Upper lobe of left lung (tissue), 6 donors: ENCODE measurements at regions not wholly inside any gene's neighbourhood (a gene's known extent, or its start where the extent isn't known, plus 50 kb on each side); places are given as distances from the start of the nearest gene placed in this dataset.
A peak's percentile ranks its signal among the peaks of the same experiment; 100 is the strongest.

ENCODE experiments used
- ATAC-seq, 2 donors: fragments of 200-7000 bp; cut with Tn5 transposase; one replicate each; pipeline ENCODE4 v1.9.1; 2022; ENCODE audit warnings: mild to moderate bottlenecking in 2 of 2, moderate library complexity in 2 of 2; ENCODE audit not compliant: low FRiP score in 2 of 2
- DNase-seq, 2 donors: peaks; one replicate each; pipeline ENCODE4 v3.0.0-alpha.2; 2019 to 2020
- H3K27ac ChIP-seq, 4 donors: fragments of 200-600 bp; sonication (generic); one replicate each; pipeline ENCODE4 v1.5.1; 2016 to 2019
- H3K27me3 ChIP-seq, 4 donors: fragments of 200-600 bp; sonication (generic); one replicate each; pipeline ENCODE4 v1.5.1; 2017 to 2019
- H3K36me3 ChIP-seq, 4 donors: fragments of 200-600 bp; sonication (generic); one replicate each; pipeline ENCODE4 v1.5.1; 2016 to 2019
- H3K4me1 ChIP-seq, 4 donors: fragments of 200-600 bp; sonication (generic); one replicate each; pipeline ENCODE4 v1.5.1; 2018 to 2019
- H3K4me3 ChIP-seq, 4 donors: fragments of 200-600 bp; sonication (generic); one replicate each; pipeline ENCODE4 v1.5.1; 2017 to 2019; ENCODE audit warnings: mild to moderate bottlenecking in 2 of 4, moderate library complexity in 1 of 4
- H3K9me3 ChIP-seq, 4 donors: fragments of 200-600 bp; sonication (generic); one replicate each; pipeline ENCODE4 v1.5.1; 2018 to 2019
- CTCF ChIP-seq, 6 experiments: fragments of 450-650 bp in 4 of 6; fragments of 200-600 bp in 2 of 6; sonication (generic) in 2 of 6; IDR thresholded peaks; one replicate each; pipeline ENCODE4 v1.5.1; 2016 to 2019; ENCODE audit warnings: antibody characterized with exemption in 6 of 6
- EP300 ChIP-seq, 4 donors: sonication (generic); formaldehyde crosslinking; IDR thresholded peaks; one replicate each; pipeline ENCODE4 v1.5.1; 2017; ENCODE audit warnings: antibody characterized with exemption in 4 of 4, control low read depth in 2 of 4
- POLR2A ChIP-seq, 4 donors: fragments of 450-650 bp; IDR thresholded peaks; one replicate each; pipeline ENCODE4 v1.5.1; 2016 to 2017; ENCODE audit warnings: antibody characterized with exemption in 4 of 4, mild to moderate bottlenecking in 2 of 4
- POLR2AphosphoS5 ChIP-seq, 2 donors: sonication (generic); formaldehyde crosslinking; IDR thresholded peaks; one replicate each; pipeline ENCODE4 v1.5.1; 2017; ENCODE audit warnings: antibody characterized with exemption in 2 of 2
- WGBS, 2 donors: methylation state at CpG; one replicate each; pipeline ENCODE4 v1.1.5; 2017 to 2018; 5-methylcytosine and 5-hydroxymethylcytosine counted together
- donor health status: DM: no; HTN: no; CAD: no; lungs with moderate emphysema.
- donor health status: DM: no; HTN: yes; CAD: no; lungs with severe emphysema.

GRCh38 chr20:9981829-9982228 is 53.0 kb upstream of the ANKEF1 start:
- Histone ChIP-seq H3K36me3 (no peaks in the 10 kb centered on the region), H3K4me1 (peaks cover 0 to 7% (median 0%) of the 10 kb centered on the region in 4 donors), H3K4me3 (no peak overlapping the region), H3K9me3 (no peaks in the 10 kb centered on the region), H3K27ac (no peak overlapping the region), H3K27me3 (no peaks in the 10 kb centered on the region)
- 22 to 34% methylated on average over 2 of the region's 2 CpGs for WGBS, 2 donors
- TF ChIP-seq POLR2AphosphoS5 (IDR thresholded peaks at IDR 0.05) (no peak), POLR2A (IDR thresholded peaks at IDR 0.05) (no peak), CTCF (IDR thresholded peaks at IDR 0.05) (no peak), EP300 (IDR thresholded peaks at IDR 0.05) (no peak)
- no peak for ATAC-seq
- no peak for DNase-seq

GRCh38 chr20:9978397-9979004 is 56.3 kb upstream of the ANKEF1 start:
- H3K4me3 ChIP-seq, result no peak overlapping the region
- H3K9me3 ChIP-seq, result no peaks in the 10 kb centered on the region
- ATAC-seq (peak; percentile 83 to 95), DNase-seq (peak in 1 of 2 donors; percentile 35)
- peaks cover 0 to 2% (median 0%) of the 10 kb centered on the region in 4 donors for H3K4me1 ChIP-seq
- no peaks in the 10 kb centered on the region for H3K36me3 ChIP-seq
- TF ChIP-seq POLR2A (IDR thresholded peaks at IDR 0.05) (no peak), CTCF (IDR thresholded peaks at IDR 0.05) (peak; percentile 38 to 83 (median 66))
- no peak overlapping the region for H3K27ac ChIP-seq
- 20 to 25% methylated on average over 6 of the region's 6 CpGs for WGBS, 2 donors
- H3K27me3 ChIP-seq, result no peaks in the 10 kb centered on the region

GRCh38 chr20:9977629-9978028 is 57.2 kb upstream of the ANKEF1 start:
- 48 to 52% methylated on average over 1 of the region's 1 CpG for WGBS, 2 donors
- Histone ChIP-seq H3K27me3 (no peaks in the 10 kb centered on the region), H3K4me1 (no peaks in the 10 kb centered on the region), H3K9me3 (no peaks in the 10 kb centered on the region), H3K4me3 (no peak overlapping the region), H3K27ac (no peak overlapping the region), H3K36me3 (no peaks in the 10 kb centered on the region)
- ATAC-seq, result no peak
- TF ChIP-seq CTCF (IDR thresholded peaks at IDR 0.05), result no peak
- no peak for TF ChIP-seq POLR2A (IDR thresholded peaks at IDR 0.05)
- DNase-seq, result no peak

- ATAC-seq (no peak), DNase-seq (no peak)
- no peak overlapping the region for H3K27ac ChIP-seq
- TF ChIP-seq CTCF (IDR thresholded peaks at IDR 0.05), result no peak
- no peak for TF ChIP-seq EP300 (IDR thresholded peaks at IDR 0.05)
- TF ChIP-seq POLR2AphosphoS5 (IDR thresholded peaks at IDR 0.05), result no peak
- TF ChIP-seq POLR2A (IDR thresholded peaks at IDR 0.05), result no peak
- WGBS, 2 donors, result 50 to 70% methylated on average over 2 of the region's 2 CpGs
- H3K36me3 ChIP-seq, result no peaks in the 10 kb centered on the region
- no peaks in the 10 kb centered on the region for H3K27me3 ChIP-seq
- no peaks in the 10 kb centered on the region for H3K4me1 ChIP-seq
- H3K9me3 ChIP-seq, result no peaks in the 10 kb centered on the region
- no peak overlapping the region for H3K4me3 ChIP-seq
Measured at GRCh38 chr20:9974324-9974723, 60.5 kb upstream of the ANKEF1 start.

- no peaks in the 10 kb centered on the region for H3K36me3 ChIP-seq
- no peak for ATAC-seq
- TF ChIP-seq CTCF (IDR thresholded peaks at IDR 0.05) (no peak), POLR2A (IDR thresholded peaks at IDR 0.05) (no peak), EP300 (IDR thresholded peaks at IDR 0.05) (no peak), POLR2AphosphoS5 (IDR thresholded peaks at IDR 0.05) (no peak)
- WGBS, 2 donors, result 79 to 91% methylated on average over 1 of the region's 1 CpG
- no peaks in the 10 kb centered on the region for H3K4me1 ChIP-seq
- H3K27ac ChIP-seq, result no peak overlapping the region
- H3K27me3 ChIP-seq, result no peaks in the 10 kb centered on the region
- DNase-seq, result no peak
- H3K4me3 ChIP-seq, result no peak overlapping the region
- H3K9me3 ChIP-seq, result no peaks in the 10 kb centered on the region
Measured at GRCh38 chr20:9971746-9972145, 63.0 kb upstream of the ANKEF1 start.
